ENCODE measurements at regions not wholly inside any gene's neighbourhood (a gene's known extent, or its start where the extent isn't known, plus 50 kb on each side); places are given as distances from the start of the nearest gene placed in this dataset.
"Not testable (repeated sequence)": the region's sequence is repeated elsewhere in the genome, so short reads cannot be mapped to it uniquely, and the experiment has no call there.

DNA sequence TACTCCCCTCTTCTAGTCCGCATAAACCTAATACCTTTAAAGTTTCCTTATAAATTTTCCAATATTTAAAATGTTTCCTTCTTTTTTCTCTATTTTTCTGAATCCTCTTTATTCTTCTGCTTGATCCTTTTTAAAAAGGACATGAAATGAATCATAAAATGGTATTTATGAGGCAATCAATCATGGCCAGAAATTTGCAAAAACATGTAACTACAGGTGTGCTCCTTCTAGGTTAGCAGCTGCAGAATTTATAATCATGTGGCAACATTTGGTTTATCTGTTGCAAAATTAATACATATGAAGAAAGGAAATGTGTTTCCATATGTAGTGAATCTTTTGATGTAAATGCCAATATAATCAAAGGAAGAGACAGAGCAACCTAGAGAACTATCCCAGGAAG is 1008.5 kb downstream of the ANKRD7 start:
- Histone ChIP-seq H3K4me1 (ENCODE audit: low read length) (no peaks in the 10 kb centered on the region), H3K9ac (ENCODE audit: low read length) (no peak overlapping the region), H3K27ac (ENCODE audit: low read length) (no peak overlapping the region), H3K4me2 (ENCODE audit: low read depth, low read length, poor library complexity, severe bottlenecking) (no peak overlapping the region), H3K27me3 (ENCODE audit: low read length) (no peaks in the 10 kb centered on the region), H3K36me3 (ENCODE audit: insufficient read depth, low read length) (no peaks in the 10 kb centered on the region), H3K9me2 (replicated peaks; ENCODE audit: insufficient read depth, low read length) (no peaks in the 10 kb centered on the region), H4K20me1 (ENCODE audit: insufficient read depth, low read depth, low read length) (no peaks in the 10 kb centered on the region), H2AFZ (ENCODE audit: low read length) (no peak overlapping the region), H3K9me3 (ENCODE audit: low read length) (peaks cover 20% of the 10 kb centered on the region), H3K79me2 (ENCODE audit: low read length) (no peaks in the 10 kb centered on the region), H3K4me3 (ENCODE audit: low read length) (no peak overlapping the region)
- DNase-seq = no peak

DNA sequence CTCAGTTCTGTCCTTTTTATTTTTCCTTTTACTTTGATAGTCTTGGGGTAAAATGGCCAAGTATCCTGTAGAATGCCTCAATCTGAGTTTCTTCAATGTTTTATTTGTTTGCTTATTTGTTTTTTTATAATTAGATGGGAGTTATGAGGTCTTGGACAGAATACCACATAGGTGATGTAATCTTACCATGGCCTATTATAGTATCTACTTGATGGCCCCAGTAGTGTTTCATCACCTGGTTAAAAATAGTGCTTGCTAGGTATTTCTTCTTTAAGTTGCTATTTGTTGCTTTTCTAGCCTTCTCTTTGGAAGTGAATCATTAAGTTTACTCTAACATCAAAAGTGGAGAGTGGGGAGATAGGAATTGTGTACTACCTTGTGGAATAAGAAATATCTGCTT is 1020.0 kb upstream of the KCND2 start:
- H2AFZ ChIP-seq (ENCODE audit: low read length) = no peak overlapping the region
- no peaks in the 10 kb centered on the region for H3K79me2 ChIP-seq (ENCODE audit: low read length)
- H3K4me3 ChIP-seq (ENCODE audit: low read length) = no peak overlapping the region
- H3K9me2 ChIP-seq (replicated peaks; ENCODE audit: insufficient read depth, low read length) = no peaks in the 10 kb centered on the region
- no peaks in the 10 kb centered on the region for H3K36me3 ChIP-seq (ENCODE audit: insufficient read depth, low read length)
- no peaks in the 10 kb centered on the region for H4K20me1 ChIP-seq (ENCODE audit: insufficient read depth, low read depth, low read length)
- H3K4me2 ChIP-seq (ENCODE audit: low read depth, low read length, poor library complexity, severe bottlenecking) = no peak overlapping the region
- H3K9me3 ChIP-seq (ENCODE audit: low read length) = peaks cover 25% of the 10 kb centered on the region
- H3K27ac ChIP-seq (ENCODE audit: low read length) = no peak overlapping the region
- no peak overlapping the region for H3K9ac ChIP-seq (ENCODE audit: low read length)
- H3K27me3 ChIP-seq (ENCODE audit: low read length) = no peaks in the 10 kb centered on the region
- no peak for DNase-seq
- no peaks in the 10 kb centered on the region for H3K4me1 ChIP-seq (ENCODE audit: low read length)

DNA sequence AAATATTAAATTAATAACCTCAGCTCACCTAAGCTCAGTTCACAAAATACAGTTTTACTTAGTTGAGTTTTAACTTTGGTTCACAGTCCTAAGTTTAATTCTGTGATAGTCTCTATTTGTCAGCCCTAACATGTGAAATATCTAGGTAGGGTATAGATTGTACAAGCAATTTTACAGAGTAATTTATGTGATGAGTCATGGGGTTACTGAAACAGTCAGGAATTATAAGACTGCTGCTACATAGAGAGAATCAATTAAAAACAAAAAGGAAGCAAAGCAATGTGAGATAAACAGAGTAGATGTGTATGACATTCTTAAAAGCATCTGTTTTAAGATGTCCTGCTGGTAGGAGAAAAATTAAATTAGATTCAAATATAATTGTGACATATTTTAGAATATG is 1018.2 kb upstream of the KCND2 start:
- Histone ChIP-seq H3K9me2 (replicated peaks; ENCODE audit: insufficient read depth, low read length) (no peaks in the 10 kb centered on the region), H3K36me3 (ENCODE audit: insufficient read depth, low read length) (no peaks in the 10 kb centered on the region), H2AFZ (ENCODE audit: low read length) (no peak overlapping the region), H3K4me1 (ENCODE audit: low read length) (no peaks in the 10 kb centered on the region), H3K4me3 (ENCODE audit: low read length) (no peak overlapping the region), H4K20me1 (ENCODE audit: insufficient read depth, low read depth, low read length) (no peaks in the 10 kb centered on the region), H3K79me2 (ENCODE audit: low read length) (no peaks in the 10 kb centered on the region), H3K9me3 (ENCODE audit: low read length) (peaks cover 28% of the 10 kb centered on the region), H3K27me3 (ENCODE audit: low read length) (no peaks in the 10 kb centered on the region), H3K9ac (ENCODE audit: low read length) (no peak overlapping the region), H3K27ac (ENCODE audit: low read length) (no peak overlapping the region), H3K4me2 (ENCODE audit: low read depth, low read length, poor library complexity, severe bottlenecking) (no peak overlapping the region)
- no peak for DNase-seq

DNA sequence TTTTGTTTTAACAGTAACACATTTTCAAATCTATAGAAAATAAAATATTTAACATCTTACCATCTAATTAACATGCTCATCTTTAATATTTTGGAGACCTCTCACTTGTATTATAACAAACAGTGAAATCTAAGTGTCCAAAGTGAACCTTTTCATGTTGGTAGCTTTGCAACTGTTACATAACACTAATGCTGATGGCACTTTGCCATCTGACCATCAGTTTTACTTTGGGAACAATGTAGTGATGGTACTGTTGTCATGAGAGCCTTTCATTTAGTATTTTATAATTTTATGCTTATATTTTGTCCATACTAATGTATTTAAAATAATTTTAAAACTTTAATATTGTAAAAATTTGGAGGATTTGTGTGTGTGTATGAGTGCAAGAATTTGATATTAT is 1017.0 kb upstream of the KCND2 start:
- no peak overlapping the region for H3K9ac ChIP-seq (ENCODE audit: low read length)
- no peaks in the 10 kb centered on the region for H3K27me3 ChIP-seq (ENCODE audit: low read length)
- H3K27ac ChIP-seq (ENCODE audit: low read length) = no peak overlapping the region
- peaks cover 28% of the 10 kb centered on the region for H3K9me3 ChIP-seq (ENCODE audit: low read length)
- H3K4me2 ChIP-seq (ENCODE audit: low read depth, low read length, poor library complexity, severe bottlenecking) = no peak overlapping the region
- H3K79me2 ChIP-seq (ENCODE audit: low read length) = no peaks in the 10 kb centered on the region
- no peaks in the 10 kb centered on the region for H4K20me1 ChIP-seq (ENCODE audit: insufficient read depth, low read depth, low read length)
- no peak overlapping the region for H2AFZ ChIP-seq (ENCODE audit: low read length)
- DNase-seq = no peak
- H3K36me3 ChIP-seq (ENCODE audit: insufficient read depth, low read length) = no peaks in the 10 kb centered on the region
- H3K4me3 ChIP-seq (ENCODE audit: low read length) = no peak overlapping the region
- no peaks in the 10 kb centered on the region for H3K9me2 ChIP-seq (replicated peaks; ENCODE audit: insufficient read depth, low read length)
- H3K4me1 ChIP-seq (ENCODE audit: low read length) = no peaks in the 10 kb centered on the region

DNA sequence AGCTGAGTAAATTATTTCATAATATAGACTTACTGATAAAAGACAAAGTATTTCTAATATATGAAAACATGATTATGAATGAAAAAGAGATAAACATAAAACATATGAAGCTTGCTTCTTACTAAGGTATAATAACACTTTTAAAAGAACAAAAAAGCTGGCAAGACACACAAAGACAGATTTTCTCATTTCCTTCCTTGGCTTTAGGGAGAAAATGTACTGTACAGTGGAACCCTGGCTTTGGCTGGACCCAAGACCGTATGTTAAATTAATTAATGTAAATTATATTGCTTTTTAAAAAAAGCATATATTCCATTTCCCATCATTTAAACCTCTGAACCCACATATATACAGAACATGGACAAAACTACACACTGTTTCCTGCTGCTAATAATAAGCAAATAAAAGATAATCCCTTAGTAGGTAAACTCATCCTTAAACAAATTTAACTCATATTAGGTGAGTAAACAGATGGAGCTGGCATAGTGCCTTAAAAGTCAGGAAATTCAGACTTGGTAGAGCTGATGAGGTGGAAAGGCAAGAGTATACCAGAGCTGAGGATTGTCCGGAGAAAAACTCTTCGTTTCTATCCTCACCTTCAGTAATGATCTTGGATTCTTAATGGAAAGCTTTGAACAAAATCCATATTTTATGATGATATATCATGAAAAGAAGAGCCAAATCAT is 1016.4 kb upstream of the KCND2 start:
- H3K79me2 ChIP-seq (ENCODE audit: low read length) = no peaks in the 10 kb centered on the region
- peaks cover 28% of the 10 kb centered on the region for H3K9me3 ChIP-seq (ENCODE audit: low read length)
- no peaks in the 10 kb centered on the region for H3K4me1 ChIP-seq (ENCODE audit: low read length)
- H2AFZ ChIP-seq (ENCODE audit: low read length) = no peak overlapping the region
- no peaks in the 10 kb centered on the region for H4K20me1 ChIP-seq (ENCODE audit: insufficient read depth, low read depth, low read length)
- H3K9me2 ChIP-seq (replicated peaks; ENCODE audit: insufficient read depth, low read length) = no peaks in the 10 kb centered on the region
- no peak overlapping the region for H3K27ac ChIP-seq (ENCODE audit: low read length)
- H3K4me3 ChIP-seq (ENCODE audit: low read length) = no peak overlapping the region
- no peaks in the 10 kb centered on the region for H3K27me3 ChIP-seq (ENCODE audit: low read length)
- H3K9ac ChIP-seq (ENCODE audit: low read length) = no peak overlapping the region
- H3K4me2 ChIP-seq (ENCODE audit: low read depth, low read length, poor library complexity, severe bottlenecking) = no peak overlapping the region
- H3K36me3 ChIP-seq (ENCODE audit: insufficient read depth, low read length) = no peaks in the 10 kb centered on the region
- DNase-seq = no peak

DNA sequence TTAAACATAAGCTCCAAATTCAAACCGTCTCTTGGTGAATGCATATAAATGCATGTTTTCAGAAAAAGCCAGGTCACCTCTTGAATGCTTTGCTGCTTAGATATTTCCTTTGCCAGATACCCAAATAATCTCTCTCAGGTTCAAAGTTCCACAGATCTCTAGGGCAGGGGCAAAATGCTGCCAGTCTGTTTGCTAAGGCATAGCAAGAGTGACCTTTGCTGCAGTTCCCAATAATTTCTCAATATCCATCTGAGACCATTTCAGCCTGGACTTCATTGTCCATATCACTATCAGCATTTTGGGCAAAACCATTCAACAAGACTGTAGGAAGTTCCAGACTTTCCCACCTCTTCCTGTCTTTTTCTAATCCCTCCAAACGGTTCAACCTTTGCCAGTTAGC is 1006.2 kb upstream of the KCND2 start:
- not testable (repeated sequence) for H3K4me1 ChIP-seq (ENCODE audit: low read length); H3K9me2 ChIP-seq (replicated peaks; ENCODE audit: insufficient read depth, low read length); H4K20me1 ChIP-seq (ENCODE audit: insufficient read depth, low read depth, low read length); H2AFZ ChIP-seq (ENCODE audit: low read length); H3K79me2 ChIP-seq (ENCODE audit: low read length); H3K4me3 ChIP-seq (ENCODE audit: low read length); H3K27me3 ChIP-seq (ENCODE audit: low read length); H3K27ac ChIP-seq (ENCODE audit: low read length); H3K4me2 ChIP-seq (ENCODE audit: low read depth, low read length, poor library complexity, severe bottlenecking); DNase-seq; H3K9ac ChIP-seq (ENCODE audit: low read length); H3K36me3 ChIP-seq (ENCODE audit: insufficient read depth, low read length)
- peaks cover 11% of the 10 kb centered on the region; the same call in 1 of the 2 replicates for H3K9me3 ChIP-seq (ENCODE audit: low read length)

DNA sequence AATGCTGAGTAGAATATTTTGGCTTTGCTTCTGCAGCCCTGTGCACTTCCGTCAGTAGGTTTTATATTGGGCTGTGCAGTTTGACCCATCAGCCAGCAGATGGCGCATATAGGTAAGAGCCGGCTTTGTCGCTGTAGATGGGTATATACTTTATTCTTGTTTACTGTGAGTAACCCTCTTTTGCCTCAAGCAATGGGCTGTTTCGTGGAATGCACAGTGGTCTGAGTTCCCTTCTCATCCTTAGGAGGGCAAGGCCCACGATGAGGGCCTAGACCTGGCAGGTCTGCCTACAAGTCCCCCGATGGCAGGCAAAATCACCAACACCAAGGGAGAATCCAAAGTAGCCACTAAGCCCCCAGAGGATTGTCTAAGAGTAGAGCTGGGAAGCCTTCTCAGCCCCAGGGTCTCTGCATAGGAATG is 1002.9 kb upstream of the KCND2 start:
- H3K4me2 ChIP-seq (ENCODE audit: low read depth, low read length, poor library complexity, severe bottlenecking) = no peak overlapping the region
- 0 out of 2 replicates have a peak, but pooled peaks cover 3% of the 10 kb centered on the region for H3K9me3 ChIP-seq (ENCODE audit: low read length)
- peak; percentile 88 for DNase-seq
- H4K20me1 ChIP-seq (ENCODE audit: insufficient read depth, low read depth, low read length) = no peaks in the 10 kb centered on the region
- H3K36me3 ChIP-seq (ENCODE audit: insufficient read depth, low read length) = no peaks in the 10 kb centered on the region
- H3K9ac ChIP-seq (ENCODE audit: low read length) = no peak overlapping the region
- no peaks in the 10 kb centered on the region for H3K9me2 ChIP-seq (replicated peaks; ENCODE audit: insufficient read depth, low read length)
- no peaks in the 10 kb centered on the region for H3K79me2 ChIP-seq (ENCODE audit: low read length)
- H3K27ac ChIP-seq (ENCODE audit: low read length) = no peak overlapping the region
- H3K4me1 ChIP-seq (ENCODE audit: low read length) = no peaks in the 10 kb centered on the region
- H2AFZ ChIP-seq (ENCODE audit: low read length) = no peak overlapping the region
- no peaks in the 10 kb centered on the region for H3K27me3 ChIP-seq (ENCODE audit: low read length)
- no peak overlapping the region for H3K4me3 ChIP-seq (ENCODE audit: low read length)

DNA sequence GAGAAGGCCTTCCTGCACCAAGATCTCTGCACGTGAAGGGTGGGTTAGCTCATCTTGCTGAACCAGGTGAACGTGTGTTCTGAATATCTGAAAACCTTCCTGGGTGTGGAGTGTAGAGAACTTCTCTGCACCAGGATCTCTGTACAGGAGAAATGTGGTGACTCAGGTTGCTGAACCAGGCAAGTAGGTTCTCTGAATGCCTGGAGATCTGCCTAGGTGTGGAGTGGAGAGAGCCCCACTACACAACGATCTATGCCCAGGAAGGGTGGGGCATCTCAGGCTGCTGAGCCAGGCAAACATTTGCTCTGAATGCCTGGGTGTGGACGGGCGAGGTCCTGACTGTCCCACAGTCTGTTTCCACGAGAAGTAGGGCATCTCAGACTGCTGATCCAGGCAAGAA is 1002.3 kb upstream of the KCND2 start:
- no peak overlapping the region for H2AFZ ChIP-seq (ENCODE audit: low read length)
- H3K9me2 ChIP-seq (replicated peaks; ENCODE audit: insufficient read depth, low read length) = no peaks in the 10 kb centered on the region
- 0 out of 2 replicates have a peak, but pooled peaks cover 3% of the 10 kb centered on the region for H3K9me3 ChIP-seq (ENCODE audit: low read length)
- H3K79me2 ChIP-seq (ENCODE audit: low read length) = no peaks in the 10 kb centered on the region
- DNase-seq = no peak
- no peaks in the 10 kb centered on the region for H4K20me1 ChIP-seq (ENCODE audit: insufficient read depth, low read depth, low read length)
- H3K4me3 ChIP-seq (ENCODE audit: low read length) = no peak overlapping the region
- no peak overlapping the region for H3K27ac ChIP-seq (ENCODE audit: low read length)
- H3K9ac ChIP-seq (ENCODE audit: low read length) = no peak overlapping the region
- H3K36me3 ChIP-seq (ENCODE audit: insufficient read depth, low read length) = no peaks in the 10 kb centered on the region
- H3K4me2 ChIP-seq (ENCODE audit: low read depth, low read length, poor library complexity, severe bottlenecking) = no peak overlapping the region
- no peaks in the 10 kb centered on the region for H3K27me3 ChIP-seq (ENCODE audit: low read length)
- H3K4me1 ChIP-seq (ENCODE audit: low read length) = no peaks in the 10 kb centered on the region
